ENCODE measurements at regions not wholly inside any gene's neighbourhood (a gene's known extent, or its start where the extent isn't known, plus 50 kb on each side); places are given as distances from the start of the nearest gene placed in this dataset.

DNA sequence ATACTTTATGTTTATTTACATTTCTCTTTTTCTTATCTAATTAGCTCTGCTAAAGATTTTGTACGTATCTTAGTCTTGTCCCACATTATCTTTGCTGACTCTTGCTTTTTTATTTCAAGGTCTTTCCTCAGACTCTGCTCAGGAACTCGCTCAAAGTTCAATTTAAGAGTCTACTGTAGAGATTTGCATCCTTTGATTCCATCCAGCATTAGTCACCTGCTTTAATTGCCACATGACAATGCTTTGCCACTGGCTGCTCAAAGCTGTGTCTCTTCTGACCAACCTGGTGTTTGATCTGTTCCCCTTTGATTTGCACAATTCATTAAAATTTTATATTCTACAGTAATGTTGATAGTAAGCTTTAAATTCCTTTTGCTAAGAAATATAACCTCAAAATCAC, 157.9 kb upstream of the FREM2 start:
- WGBS, 2 donors, result 69 to 80% methylated on average over 2 of the region's 2 CpGs
- no peak for DNase-seq
- no peak overlapping the region for H3K4me3 ChIP-seq
- no peaks in the 10 kb centered on the region for H3K9me3 ChIP-seq
- TF ChIP-seq EP300 (IDR thresholded peaks at IDR 0.05) (no peak), POLR2AphosphoS5 (IDR thresholded peaks at IDR 0.05) (no peak), POLR2A (IDR thresholded peaks at IDR 0.05) (no peak), CTCF (IDR thresholded peaks at IDR 0.05) (no peak)
- no peaks in the 10 kb centered on the region for H3K4me1 ChIP-seq
- H3K27me3 ChIP-seq, result no peaks in the 10 kb centered on the region
- H3K27ac ChIP-seq, result no peak overlapping the region
- no peaks in the 10 kb centered on the region for H3K36me3 ChIP-seq
- no peak for ATAC-seq (ENCODE audit: low FRiP score in 2 of 2)

DNA sequence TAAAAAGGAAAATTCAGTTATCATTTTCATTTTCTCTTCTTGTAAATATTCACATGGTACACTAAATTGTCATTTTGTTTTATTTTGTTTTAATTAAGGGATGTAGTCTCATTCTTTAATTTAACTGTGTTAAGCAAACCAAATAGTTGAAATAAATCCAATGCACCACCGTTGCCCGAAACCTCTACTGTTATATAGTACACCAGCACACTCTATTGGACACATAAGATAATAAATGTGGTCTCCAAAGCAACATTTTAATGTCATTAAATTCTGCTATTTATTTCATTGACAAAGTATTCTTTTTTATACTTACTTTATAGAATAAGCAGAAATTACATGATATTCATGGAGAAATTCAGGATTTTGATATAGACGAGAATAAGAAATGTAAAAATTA, 156.4 kb upstream of the FREM2 start:
- Histone ChIP-seq H3K27me3 (no peaks in the 10 kb centered on the region), H3K36me3 (no peaks in the 10 kb centered on the region), H3K4me3 (no peak overlapping the region), H3K4me1 (no peaks in the 10 kb centered on the region), H3K27ac (no peak overlapping the region), H3K9me3 (no peaks in the 10 kb centered on the region)
- 50 to 55% methylated on average over 3 of the region's 3 CpGs for WGBS, 2 donors
- no peak for ATAC-seq (ENCODE audit: low FRiP score in 2 of 2)
- TF ChIP-seq CTCF (IDR thresholded peaks at IDR 0.05) (peak in 2 of 6 experiments; percentile 8 to 18), POLR2AphosphoS5 (IDR thresholded peaks at IDR 0.05) (no peak)
- DNase-seq, result no peak

DNA sequence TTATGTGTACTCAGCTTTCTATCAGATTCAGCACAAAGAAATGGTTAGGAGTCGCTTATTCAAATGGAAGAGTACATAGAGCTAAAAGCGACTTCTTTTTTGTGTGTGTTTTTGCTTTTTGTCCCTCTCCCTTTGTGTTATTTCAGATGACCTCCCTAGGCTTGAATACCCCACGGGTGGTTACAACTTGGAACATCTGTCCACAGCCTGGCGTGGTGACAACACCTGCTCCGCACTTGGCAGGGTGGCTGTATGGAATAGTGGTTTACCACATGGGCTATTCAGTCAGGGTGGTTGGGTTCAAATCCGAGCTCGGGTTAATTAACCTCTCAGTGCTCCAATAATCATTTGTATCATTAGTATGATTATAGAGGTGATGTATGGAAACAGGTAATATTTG, 151.6 kb upstream of the FREM2 start:
- ATAC-seq (ENCODE audit: low FRiP score in 2 of 2) (no peak), DNase-seq (no peak)
- TF ChIP-seq CTCF (IDR thresholded peaks at IDR 0.05), result no peak
- no peak for TF ChIP-seq POLR2AphosphoS5 (IDR thresholded peaks at IDR 0.05)
- TF ChIP-seq EP300 (IDR thresholded peaks at IDR 0.05), result no peak
- no peak for TF ChIP-seq POLR2A (IDR thresholded peaks at IDR 0.05)
- no peaks in the 10 kb centered on the region for H3K27me3 ChIP-seq
- no peaks in the 10 kb centered on the region for H3K36me3 ChIP-seq
- H3K27ac ChIP-seq, result no peak overlapping the region
- 84 to 86% methylated on average over 7 of the region's 7 CpGs for WGBS, 2 donors
- H3K4me1 ChIP-seq, result no peaks in the 10 kb centered on the region
- no peaks in the 10 kb centered on the region for H3K9me3 ChIP-seq
- no peak overlapping the region for H3K4me3 ChIP-seq

DNA sequence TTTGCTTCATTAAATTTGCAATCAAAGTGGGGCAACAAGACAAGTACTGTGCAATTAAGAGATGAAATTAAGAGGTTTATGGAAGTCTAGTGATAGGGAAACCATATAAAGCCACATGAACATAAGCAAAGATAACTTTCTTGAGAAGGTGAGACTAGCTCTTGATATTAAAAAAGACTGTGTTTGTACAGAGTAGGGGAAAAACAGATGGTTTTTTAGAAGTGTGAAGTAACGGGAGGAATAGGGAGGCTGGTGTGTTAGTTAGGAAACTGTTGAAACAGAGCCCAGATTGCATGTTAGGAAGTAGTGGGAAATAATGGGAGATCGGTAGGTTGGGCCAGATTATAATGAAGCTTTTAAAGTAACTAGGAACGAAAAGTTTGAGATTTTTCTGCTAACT, 149.8 kb upstream of the FREM2 start:
- Histone ChIP-seq H3K36me3 (no peaks in the 10 kb centered on the region), H3K4me1 (no peaks in the 10 kb centered on the region), H3K27ac (no peak overlapping the region), H3K27me3 (no peaks in the 10 kb centered on the region), H3K4me3 (no peak overlapping the region), H3K9me3 (no peaks in the 10 kb centered on the region)
- 68 to 72% methylated on average over 3 of the region's 3 CpGs for WGBS, 2 donors
- no peak for TF ChIP-seq POLR2AphosphoS5 (IDR thresholded peaks at IDR 0.05)
- TF ChIP-seq EP300 (IDR thresholded peaks at IDR 0.05), result no peak
- TF ChIP-seq CTCF (IDR thresholded peaks at IDR 0.05), result no peak
- no peak for TF ChIP-seq POLR2A (IDR thresholded peaks at IDR 0.05)
- ATAC-seq (ENCODE audit: low FRiP score in 2 of 2) (no peak), DNase-seq (no peak)

- Histone ChIP-seq H3K36me3 (no peaks in the 10 kb centered on the region), H3K27me3 (no peaks in the 10 kb centered on the region), H3K27ac (no peak overlapping the region), H3K4me3 (no peak overlapping the region), H3K4me1 (no peaks in the 10 kb centered on the region), H3K9me3 (no peaks in the 10 kb centered on the region)
- no peak for DNase-seq
- no peak for ATAC-seq (ENCODE audit: low FRiP score in 2 of 2)
- no peak for TF ChIP-seq POLR2AphosphoS5 (IDR thresholded peaks at IDR 0.05)
- TF ChIP-seq POLR2A (IDR thresholded peaks at IDR 0.05), result no peak
- no peak for TF ChIP-seq CTCF (IDR thresholded peaks at IDR 0.05)
- TF ChIP-seq EP300 (IDR thresholded peaks at IDR 0.05), result no peak
- 34 to 48% methylated on average over 4 of the region's 4 CpGs for WGBS, 2 donors
Observed at GRCh38 chr13:38538422-38538821, 148.5 kb upstream of the FREM2 start.
